Testis (tissue), 2 donors: ENCODE measurements at regions not wholly inside any gene's neighbourhood (a gene's known extent, or its start where the extent isn't known, plus 50 kb on each side); places are given as distances from the start of the nearest gene placed in this dataset.

Experiments
- DNase-seq: peaks from one replicate; pipeline ENCODE4 v3.0.0-alpha.2; 2019
- H3K27ac ChIP-seq, 2 donors: fragments of 200-600 bp; sonication (generic); one replicate each; pipeline ENCODE4 v1.5.1; 2019
- H3K27me3 ChIP-seq: fragments of 200-600 bp; sonication (generic); one replicate; pipeline ENCODE4 v1.5.1; 2019
- H3K36me3 ChIP-seq: fragments of 200-600 bp; sonication (generic); one replicate; pipeline ENCODE4 v1.5.1; 2017; ENCODE audit warnings: low read depth; ENCODE audit errors: missing control alignments
- H3K4me1 ChIP-seq: fragments of 200-600 bp; sonication (generic); one replicate; pipeline ENCODE4 v1.5.1; 2019
- H3K4me3 ChIP-seq, 2 donors: fragments of 200-600 bp; sonication (generic); one replicate each; pipeline ENCODE4 v1.5.1; 2017 to 2019
- H3K9me3 ChIP-seq: fragments of 200-600 bp; sonication (generic); one replicate; pipeline ENCODE4 v1.5.1; 2017
- CTCF ChIP-seq, 3 experiments: fragments of 450-650 bp in 2 of 3; fragments of 200-600 bp in 1 of 3; sonication (generic) in 1 of 3; IDR thresholded peaks; one replicate each; pipeline ENCODE4 v1.5.1; 2016 to 2019; ENCODE audit warnings: antibody characterized with exemption in 3 of 3, mild to moderate bottlenecking in 2 of 3, moderate library complexity in 1 of 3
- POLR2A ChIP-seq: fragments of 450-650 bp; IDR thresholded peaks from one replicate; pipeline ENCODE4 v1.6.1; 2017; ENCODE audit warnings: antibody characterized with exemption, mild to moderate bottlenecking, moderate library complexity
- WGBS, 2 donors: methylation state at CpG; one replicate each; pipeline ENCODE4 v1.1.5; 2018; 5-methylcytosine and 5-hydroxymethylcytosine counted together
- intact Hi-C: fragments of 100-400 bp; cut with DNase I; formaldehyde crosslinking; loops from one replicate; pipeline ENCODE4 v1.15.1; 2023; ENCODE audit warnings: low total_unique reads

- H3K27me3 ChIP-seq = no peaks in the 10 kb centered on the region
- no peak for DNase-seq
- TF ChIP-seq CTCF (IDR thresholded peaks at IDR 0.05) (no peak), POLR2A (no peak)
- no peaks in the 10 kb centered on the region for H3K36me3 ChIP-seq
- H3K4me3 ChIP-seq = no peak overlapping the region
- no peak overlapping the region for H3K27ac ChIP-seq
- 83 to 94% methylated on average over 1 of the region's 1 CpG for WGBS, 2 donors
- no peaks in the 10 kb centered on the region for H3K4me1 ChIP-seq
- intact Hi-C loops = no loop called here
- no peaks in the 10 kb centered on the region for H3K9me3 ChIP-seq
Observed at GRCh38 chr7:109059089-109059488, 489.4 kb downstream of the DNAJB9 start.

- Histone ChIP-seq H3K4me1 (no peaks in the 10 kb centered on the region), H3K27me3 (no peaks in the 10 kb centered on the region), H3K27ac (no peak overlapping the region), H3K9me3 (no peaks in the 10 kb centered on the region), H3K4me3 (no peak overlapping the region), H3K36me3 (no peaks in the 10 kb centered on the region)
- no peak for DNase-seq
- WGBS, 2 donors = 85 to 87% methylated on average over 4 of the region's 4 CpGs
- intact Hi-C loops = no loop called here
- no peak for TF ChIP-seq POLR2A
- TF ChIP-seq CTCF (IDR thresholded peaks at IDR 0.05) = no peak
Observed at GRCh38 chr7:109062798-109063197, 493.1 kb downstream of the DNAJB9 start.

GRCh38 chr7:109073543-109073942 is 503.9 kb downstream of the DNAJB9 start:
- Histone ChIP-seq H3K27me3 (no peaks in the 10 kb centered on the region), H3K27ac (no peak overlapping the region), H3K4me3 (no peak overlapping the region), H3K4me1 (no peaks in the 10 kb centered on the region), H3K36me3 (no peaks in the 10 kb centered on the region), H3K9me3 (no peaks in the 10 kb centered on the region)
- 89 to 90% methylated on average over 3 of the region's 3 CpGs for WGBS, 2 donors
- no peak for DNase-seq
- intact Hi-C loops = no loop called here
- no peak for TF ChIP-seq CTCF (IDR thresholded peaks at IDR 0.05)
- no peak for TF ChIP-seq POLR2A

GRCh38 chr7:109076396-109076972 is 506.8 kb downstream of the DNAJB9 start:
- H3K27me3 ChIP-seq = no peaks in the 10 kb centered on the region
- TF ChIP-seq POLR2A (no peak), CTCF (IDR thresholded peaks at IDR 0.05) (no peak)
- no peak overlapping the region for H3K4me3 ChIP-seq
- H3K4me1 ChIP-seq = no peaks in the 10 kb centered on the region
- intact Hi-C loops = no loop called here
- H3K27ac ChIP-seq = no peak overlapping the region
- no peak for DNase-seq
- H3K36me3 ChIP-seq = no peaks in the 10 kb centered on the region
- 80 to 81% methylated on average over 2 of the region's 2 CpGs for WGBS, 2 donors
- no peaks in the 10 kb centered on the region for H3K9me3 ChIP-seq

GRCh38 chr7:109091042-109091441 is 521.4 kb downstream of the DNAJB9 start:
- no peak overlapping the region for H3K27ac ChIP-seq
- 88 to 90% methylated on average over 1 of the region's 1 CpG for WGBS, 2 donors
- no peaks in the 10 kb centered on the region for H3K4me1 ChIP-seq
- H3K9me3 ChIP-seq = no peaks in the 10 kb centered on the region
- no peak overlapping the region for H3K4me3 ChIP-seq
- no peaks in the 10 kb centered on the region for H3K27me3 ChIP-seq
- DNase-seq = no peak
- TF ChIP-seq CTCF (IDR thresholded peaks at IDR 0.05) (no peak), POLR2A (no peak)
- H3K36me3 ChIP-seq = no peaks in the 10 kb centered on the region
- intact Hi-C loops = no loop called here
